Activated CD4-positive, alpha-beta T cell treated with anti-CD3 and anti-CD28 coated beads, Interleukin-2, amount 50 U/mL, for 24 hours (primary cell): ENCODE measurements at regions not wholly inside any gene's neighbourhood (a gene's known extent, or its start where the extent isn't known, plus 50 kb on each side); places are given as distances from the start of the nearest gene placed in this dataset.

ENCODE experiments used
- DNase-seq, 2 donors: peaks; one replicate each; pipeline ENCODE4 v3.0.0-alpha.2; 2020; ENCODE audit warnings: low read depth in 1 of 2, low spot score in 1 of 2

- no peak for DNase-seq
These were observed 609.9 kb upstream of the ACO1 start for GRCh38 chr9:31774571-31774970.

GRCh38 chr9:31776471-31776870 lies 608.0 kb upstream of the ACO1 start:
- DNase-seq = no peak

GRCh38 chr9:31783491-31783890 lies 601.0 kb upstream of the ACO1 start:
- no peak for DNase-seq

- no peak for DNase-seq
These were observed 593.7 kb upstream of the ACO1 start for GRCh38 chr9:31790720-31791119.

DNA sequence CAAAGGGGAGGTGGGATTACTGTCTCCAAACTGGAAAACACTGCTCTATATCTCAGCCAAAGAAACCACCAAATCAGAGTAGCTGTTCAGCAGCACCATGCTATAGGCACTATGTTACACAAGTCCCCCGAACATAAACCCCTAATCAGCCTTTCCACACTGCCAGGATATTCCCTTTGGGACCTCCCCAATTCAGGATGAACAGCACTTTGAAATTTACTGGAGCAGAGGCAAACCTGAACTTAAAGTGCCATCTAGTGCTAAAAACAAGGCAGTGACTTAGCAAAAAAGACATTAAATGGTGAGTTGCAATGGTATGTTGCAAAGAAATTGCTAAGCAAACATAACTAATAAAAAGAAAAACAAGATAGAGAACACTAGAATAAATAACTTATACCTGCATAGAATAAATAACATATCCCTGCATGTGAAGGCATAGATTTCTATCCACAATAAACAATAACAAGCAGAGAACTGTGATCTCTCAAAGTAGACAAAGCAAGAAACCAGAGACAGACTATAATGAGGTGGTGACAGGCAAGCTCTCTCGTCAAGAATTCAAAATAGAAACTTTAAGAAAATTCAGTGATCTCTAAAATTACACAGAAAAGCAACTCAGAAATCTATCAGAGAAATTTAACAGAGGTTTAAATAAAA lies 584.4 kb upstream of the ACO1 start:
- DNase-seq = no peak

DNA sequence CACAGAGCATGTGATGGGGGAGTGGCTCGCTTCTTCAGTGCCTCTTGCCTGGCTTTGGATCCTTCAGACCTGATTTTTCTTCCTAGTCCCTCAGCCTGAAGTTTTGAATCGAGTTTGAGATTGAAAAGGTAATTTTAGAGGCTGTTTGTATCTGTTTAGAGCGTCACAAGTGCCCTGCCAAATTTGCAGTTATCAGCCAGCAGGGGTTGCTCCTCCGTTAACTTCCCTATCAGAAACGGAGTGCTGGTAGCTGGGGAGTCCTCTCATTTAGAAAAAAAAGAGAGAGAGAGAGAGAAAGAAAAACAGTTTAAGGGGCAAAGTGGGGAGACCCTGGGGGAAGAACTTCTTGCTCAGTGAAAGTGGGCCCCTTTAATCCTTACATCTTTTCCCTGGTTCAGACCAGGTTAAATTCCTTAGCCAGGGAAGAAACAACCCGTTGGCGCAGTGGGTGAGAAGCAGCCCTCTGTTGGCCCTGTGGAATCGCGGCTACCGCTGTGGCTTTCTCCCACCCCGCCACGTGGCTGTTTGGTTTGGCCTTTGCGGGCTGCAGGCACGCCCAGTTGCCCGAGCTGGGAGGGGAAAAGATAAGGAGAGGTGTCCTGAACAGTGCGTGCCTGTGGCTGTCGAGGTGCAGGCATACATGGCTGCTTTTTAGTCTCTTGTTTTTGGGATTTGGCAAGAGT lies 576.7 kb upstream of the ACO1 start:
- DNase-seq = no peak

DNA sequence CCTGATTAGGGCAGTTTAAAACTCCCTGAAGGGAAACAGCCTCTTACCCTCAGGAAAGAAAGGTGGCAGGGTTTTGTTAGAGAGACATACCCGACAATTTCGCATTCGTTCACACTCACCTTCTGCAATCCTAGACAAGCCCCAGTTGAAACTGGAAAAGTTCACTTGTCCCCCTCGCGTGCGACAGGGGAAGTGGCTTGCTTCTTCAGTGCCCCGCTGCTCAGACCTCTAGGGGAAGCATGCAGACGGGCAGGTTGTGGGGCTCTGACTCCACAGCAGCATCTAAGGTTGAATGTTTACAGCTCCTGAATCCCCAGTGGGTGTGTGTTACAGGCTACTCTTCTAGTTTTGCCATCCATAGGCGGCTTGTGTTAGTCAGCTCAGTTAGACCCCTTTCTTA lies 575.7 kb upstream of the ACO1 start:
- DNase-seq = no peak

DNA sequence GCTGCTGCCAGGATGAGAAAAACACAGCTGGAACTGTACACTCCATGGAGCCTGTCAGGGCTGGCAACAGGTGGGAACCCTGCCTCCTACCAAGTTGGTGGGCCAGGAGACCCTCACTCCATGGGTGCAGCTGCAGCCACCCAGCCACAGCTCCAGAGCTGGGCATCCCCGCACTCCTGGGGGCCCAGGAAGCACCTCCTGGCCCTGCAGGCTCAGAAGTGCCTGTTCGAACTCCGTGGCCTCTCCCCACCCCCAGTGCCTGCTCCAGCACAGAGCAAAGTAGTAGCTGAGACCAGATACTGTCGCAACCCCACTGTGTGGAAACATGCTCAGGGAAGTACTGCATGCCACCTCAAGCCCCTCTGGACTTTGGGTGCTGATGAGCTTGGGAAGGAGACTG lies 564.0 kb upstream of the ACO1 start:
- DNase-seq = no peak

DNA sequence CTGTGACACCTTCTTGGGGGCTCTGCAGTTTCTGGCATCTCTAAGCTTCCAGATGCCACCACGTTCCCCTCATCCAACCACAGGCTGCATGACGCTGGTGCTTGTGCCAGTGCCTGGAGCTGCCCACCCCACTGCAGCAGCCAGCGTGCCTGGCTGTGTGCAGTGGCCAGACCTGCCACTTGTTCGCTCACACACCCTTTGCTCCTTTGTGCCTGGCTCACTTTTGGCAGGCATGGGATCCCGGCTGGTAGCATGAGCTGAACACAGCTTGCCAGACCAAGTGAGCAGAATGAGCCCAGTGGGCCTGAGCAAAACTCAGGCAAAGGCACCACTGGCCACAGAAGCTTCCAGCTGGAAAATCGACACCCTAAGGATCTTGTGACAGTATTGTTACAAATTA lies 562.9 kb upstream of the ACO1 start:
- DNase-seq = no peak

- no peak for DNase-seq
These were observed 561.1 kb upstream of the ACO1 start for GRCh38 chr9:31823365-31823764.

- DNase-seq = no peak
These were observed 559.6 kb upstream of the ACO1 start for GRCh38 chr9:31824860-31825259.

GRCh38 chr9:31837211-31837610 lies 547.2 kb upstream of the ACO1 start:
- no peak for DNase-seq

GRCh38 chr9:31839273-31839672 lies 545.2 kb upstream of the ACO1 start:
- DNase-seq = no peak

- no peak for DNase-seq
These were observed 543.7 kb upstream of the ACO1 start for GRCh38 chr9:31840702-31841101.

DNA sequence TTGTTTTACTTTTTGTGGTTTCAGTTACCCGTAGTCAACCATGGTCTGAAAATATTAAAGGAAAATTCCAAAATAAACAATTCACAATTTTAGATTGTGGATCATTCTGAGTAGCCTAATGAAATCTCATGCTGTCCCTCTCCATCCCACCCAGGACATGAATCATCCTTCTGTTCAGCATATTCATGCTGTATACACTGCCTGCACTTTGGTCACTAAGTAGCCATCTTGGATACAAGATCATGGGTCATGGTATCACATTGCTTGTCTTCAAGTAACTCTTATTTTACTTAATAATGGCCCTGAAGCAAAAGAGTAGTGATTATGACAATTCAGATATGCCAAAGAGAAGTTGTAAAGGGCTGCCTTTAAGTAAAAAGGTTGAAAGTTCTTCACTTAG lies 536.5 kb upstream of the ACO1 start:
- no peak for DNase-seq

- DNase-seq = no peak
These were observed 535.7 kb upstream of the ACO1 start for GRCh38 chr9:31848505-31849285.

DNA sequence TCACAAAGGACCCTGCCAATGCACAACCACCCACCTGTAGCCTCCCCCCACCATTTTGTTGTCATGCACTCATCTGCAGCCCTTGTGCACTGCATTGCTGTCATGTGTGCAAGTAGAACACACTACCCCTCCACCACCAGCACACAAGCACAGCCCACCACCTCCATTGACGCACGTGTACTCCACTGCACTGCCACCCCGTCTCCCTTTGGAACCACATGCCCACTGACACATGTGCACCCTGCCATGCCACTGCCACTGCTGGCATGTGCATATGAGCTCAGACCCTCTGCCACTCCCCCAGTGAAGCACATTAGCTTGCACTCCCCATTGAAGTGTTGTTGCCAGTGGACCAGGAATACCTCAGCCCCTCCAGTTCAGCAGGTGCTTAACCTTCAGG lies 530.3 kb upstream of the ACO1 start:
- DNase-seq = no peak

DNA sequence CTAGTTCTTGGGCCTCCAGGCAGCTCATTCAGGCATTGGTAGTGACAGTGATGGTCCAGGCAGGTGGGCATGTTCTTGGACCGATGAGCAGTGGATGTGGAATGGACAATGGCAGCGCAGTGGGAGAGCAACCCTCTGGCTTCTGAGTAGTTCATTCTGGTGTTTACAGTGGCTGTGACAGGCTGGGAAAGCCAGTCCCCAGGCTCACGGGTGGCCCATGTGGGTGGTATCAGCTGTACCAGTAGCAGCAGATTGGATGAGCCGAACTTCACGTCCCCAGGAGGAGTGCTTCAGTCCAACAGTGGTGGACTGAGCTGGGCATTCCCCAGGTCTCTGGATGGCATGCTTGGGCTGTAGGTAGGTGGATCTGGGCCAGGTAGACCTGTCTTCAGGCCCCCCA lies 515.6 kb upstream of the ACO1 start:
- no peak for DNase-seq

GRCh38 chr9:31870276-31870675 lies 514.2 kb upstream of the ACO1 start:
- no peak for DNase-seq

DNA sequence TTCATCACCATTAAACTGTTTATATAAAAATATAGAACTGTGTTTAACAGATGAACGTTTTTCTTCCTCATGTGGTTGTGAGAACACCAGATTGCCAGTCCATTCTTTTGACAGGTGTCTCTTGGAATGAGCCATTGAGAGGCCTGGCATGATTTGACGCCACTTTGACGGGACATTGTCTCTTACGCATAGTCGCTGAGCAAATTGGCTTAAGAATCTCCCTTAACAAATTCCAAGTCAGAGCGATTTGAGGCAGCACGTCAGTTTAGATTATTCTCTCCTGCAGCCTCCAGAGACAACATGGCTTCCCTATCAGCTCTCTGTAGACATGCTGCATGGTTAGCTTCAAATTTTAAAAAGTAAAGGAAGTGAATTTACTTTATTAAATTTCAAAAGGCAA lies 510.7 kb upstream of the ACO1 start:
- no peak for DNase-seq

DNA sequence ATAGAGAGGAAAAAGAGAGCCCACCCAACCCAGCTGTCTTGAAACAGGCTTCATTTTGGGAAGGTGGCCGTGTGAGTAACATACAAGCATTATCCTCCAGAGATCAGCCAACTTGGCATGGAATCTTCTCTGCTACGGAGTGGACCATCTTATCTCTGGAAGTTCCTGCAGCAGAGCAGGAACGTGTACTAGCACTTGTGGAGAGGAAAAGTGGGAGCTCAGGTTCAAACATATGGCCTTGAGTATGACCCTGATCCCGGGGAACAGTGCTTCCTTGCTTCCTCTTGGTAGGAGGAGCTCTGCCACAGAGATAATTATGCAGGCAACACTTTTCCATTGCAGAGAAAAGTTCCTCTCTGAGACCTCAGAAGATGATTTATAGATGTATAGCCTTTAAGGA lies 490.4 kb upstream of the ACO1 start:
- no peak for DNase-seq

- no peak for DNase-seq
These were observed 476.1 kb upstream of the ACO1 start for GRCh38 chr9:31908158-31908890.
